ENCODE measurements at regions not wholly inside any gene's neighbourhood (a gene's known extent, or its start where the extent isn't known, plus 50 kb on each side); places are given as distances from the start of the nearest gene placed in this dataset.

GRCh38 chr7:18400275-18400674, 95.3 kb upstream of the HDAC9 start:
- no peak for TF ChIP-seq CTCF (IDR thresholded peaks at IDR 0.05; ENCODE audit: low read depth, low read length, missing control alignments)
- Histone ChIP-seq H3K4me3 (ENCODE audit: low read depth, low read length) (no peak overlapping the region), H3K36me3 (replicated peaks) (no peaks in the 10 kb centered on the region), H3K27ac (no peak overlapping the region), H3K27me3 (replicated peaks) (no peaks in the 10 kb centered on the region)
- in situ Hi-C loops (cut with HindIII; ENCODE audit: low pct_ligation_motif_present, low sequenced_read_pairs), result no loop called here
- no peak for DNase-seq

DNA sequence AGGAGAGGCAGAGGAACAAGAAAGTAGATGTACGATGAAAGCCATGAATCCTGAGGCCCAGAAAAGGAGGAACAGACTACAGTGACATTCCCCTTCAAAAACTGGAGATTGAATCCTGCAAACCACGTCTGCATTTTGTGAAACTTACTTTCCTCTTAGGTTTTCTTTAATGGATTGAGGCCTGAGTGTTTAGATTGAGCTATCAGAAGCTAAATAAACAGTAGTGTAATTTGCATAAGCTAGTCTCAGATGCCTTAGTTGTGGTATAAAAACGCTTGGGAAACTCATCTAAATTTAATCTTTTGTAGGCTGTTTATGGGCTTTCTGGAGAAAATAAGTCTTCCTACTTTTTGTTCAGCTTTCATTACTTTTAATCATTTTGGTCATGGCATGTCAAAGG, 94.8 kb upstream of the HDAC9 start:
- DNase-seq, result no peak
- no peak overlapping the region for H3K27ac ChIP-seq
- H3K4me3 ChIP-seq (ENCODE audit: low read depth, low read length), result no peak overlapping the region
- no peaks in the 10 kb centered on the region for H3K27me3 ChIP-seq (replicated peaks)
- H3K36me3 ChIP-seq (replicated peaks), result no peaks in the 10 kb centered on the region
- TF ChIP-seq CTCF (IDR thresholded peaks at IDR 0.05; ENCODE audit: low read depth, low read length, missing control alignments), result no peak
- in situ Hi-C loops (cut with HindIII; ENCODE audit: low pct_ligation_motif_present, low sequenced_read_pairs), result no loop called here

DNA sequence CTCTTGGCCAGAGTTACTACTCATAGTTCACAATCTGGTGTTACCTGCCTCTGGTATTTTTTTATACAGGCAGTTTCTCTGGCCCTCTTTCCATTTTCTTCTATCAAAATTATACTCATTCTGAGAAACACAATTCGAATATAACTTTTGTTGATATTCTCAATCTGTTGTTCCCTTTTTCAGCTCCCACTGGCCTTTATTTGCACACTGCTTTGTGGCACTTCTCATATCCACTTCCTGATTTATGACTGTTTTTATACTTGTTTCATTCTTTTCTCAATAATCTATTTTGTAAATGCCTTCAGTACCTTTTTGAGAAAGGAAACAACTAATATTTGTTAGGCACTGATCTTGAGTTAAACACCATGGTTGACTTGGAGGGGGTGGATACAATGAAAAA, 93.8 kb upstream of the HDAC9 start:
- H3K36me3 ChIP-seq (replicated peaks), result no peaks in the 10 kb centered on the region
- H3K4me3 ChIP-seq (ENCODE audit: low read depth, low read length), result no peak overlapping the region
- TF ChIP-seq CTCF (IDR thresholded peaks at IDR 0.05; ENCODE audit: low read depth, low read length, missing control alignments), result no peak
- no peaks in the 10 kb centered on the region for H3K27me3 ChIP-seq (replicated peaks)
- in situ Hi-C loops (cut with HindIII; ENCODE audit: low pct_ligation_motif_present, low sequenced_read_pairs), result no loop called here
- no peak overlapping the region for H3K27ac ChIP-seq
- DNase-seq, result no peak

DNA sequence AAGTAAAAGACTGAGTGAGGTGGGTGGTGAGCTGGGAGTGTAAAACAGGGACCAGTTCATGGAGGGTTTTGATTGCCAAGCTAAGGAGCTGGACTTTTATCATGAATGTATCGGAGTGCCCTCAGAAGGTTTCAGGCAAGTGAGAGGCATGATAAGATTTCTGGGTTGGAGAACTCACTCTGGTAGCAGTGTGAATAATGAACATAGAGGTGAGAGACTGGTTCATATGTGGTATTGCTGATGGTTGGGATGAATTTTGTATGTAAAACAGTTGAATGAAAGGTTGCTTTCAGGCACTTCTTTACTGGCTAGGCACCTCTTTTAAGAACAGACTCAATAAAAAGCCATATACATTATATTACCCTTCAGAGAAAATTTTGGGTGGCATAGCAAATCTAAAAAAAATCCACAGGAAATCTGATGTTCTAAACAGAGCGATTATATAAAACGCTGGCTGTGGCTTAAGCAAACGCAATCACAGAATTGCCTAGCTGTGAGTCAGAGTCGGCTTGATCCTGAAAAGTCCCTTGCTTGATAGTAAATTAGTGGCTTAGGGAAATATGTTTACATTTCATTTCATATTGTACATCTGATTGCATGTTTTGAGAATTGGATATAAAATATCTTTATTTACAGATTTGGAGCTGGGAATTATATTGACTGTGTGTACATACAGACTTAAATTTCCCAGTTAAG, 92.9 kb upstream of the HDAC9 start:
- H3K4me3 ChIP-seq (ENCODE audit: low read depth, low read length), result no peak overlapping the region
- in situ Hi-C loops (cut with HindIII; ENCODE audit: low pct_ligation_motif_present, low sequenced_read_pairs), result no loop called here
- no peaks in the 10 kb centered on the region for H3K36me3 ChIP-seq (replicated peaks)
- no peak overlapping the region for H3K27ac ChIP-seq
- TF ChIP-seq CTCF (IDR thresholded peaks at IDR 0.05; ENCODE audit: low read depth, low read length, missing control alignments), result no peak
- DNase-seq, result peak; percentile 68
- H3K27me3 ChIP-seq (replicated peaks), result no peaks in the 10 kb centered on the region

DNA sequence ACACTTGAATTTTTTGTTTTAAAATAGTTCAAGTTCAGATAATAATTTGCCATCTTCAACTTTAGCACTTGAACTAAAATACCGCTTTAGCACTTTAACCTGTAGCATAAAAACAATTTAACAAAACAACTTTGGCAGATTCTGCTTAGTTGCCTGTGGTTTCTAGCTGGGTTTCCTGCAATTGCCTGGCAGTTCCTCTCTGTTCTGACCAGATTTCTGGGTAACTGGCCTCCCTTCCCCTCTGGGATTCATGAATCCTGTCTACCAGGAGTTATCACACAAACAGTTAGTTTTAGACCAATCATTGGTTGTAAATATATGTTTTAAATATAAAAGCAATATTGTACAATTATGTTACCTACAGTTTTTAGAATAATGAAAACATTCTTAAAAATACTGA, 89.8 kb upstream of the HDAC9 start:
- no peak for TF ChIP-seq CTCF (IDR thresholded peaks at IDR 0.05; ENCODE audit: low read depth, low read length, missing control alignments)

DNA sequence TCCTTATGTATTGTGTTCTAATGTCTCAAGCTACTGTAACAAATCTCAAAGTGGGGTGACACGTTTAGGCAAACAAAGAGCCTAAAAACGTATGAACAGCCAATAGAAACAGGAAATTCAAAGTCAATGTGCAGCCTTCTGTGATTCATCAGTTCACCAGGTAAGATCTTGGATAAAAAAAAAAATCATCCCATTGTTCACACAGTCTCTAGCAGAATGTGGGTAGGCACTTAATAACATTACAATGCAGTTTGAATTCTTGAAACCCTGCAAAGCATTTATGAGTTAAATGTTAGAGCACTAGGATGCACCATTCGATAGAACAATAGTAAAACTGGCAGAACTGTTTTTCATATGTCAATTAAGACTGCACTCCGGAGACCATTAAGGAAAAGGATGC, 88.2 kb upstream of the HDAC9 start:
- in situ Hi-C loops (cut with HindIII; ENCODE audit: low pct_ligation_motif_present, low sequenced_read_pairs), result no loop called here
- no peak overlapping the region for H3K4me3 ChIP-seq (ENCODE audit: low read depth, low read length)
- TF ChIP-seq CTCF (IDR thresholded peaks at IDR 0.05; ENCODE audit: low read depth, low read length, missing control alignments), result no peak
- H3K27ac ChIP-seq, result no peak overlapping the region
- H3K36me3 ChIP-seq (replicated peaks), result no peaks in the 10 kb centered on the region
- H3K27me3 ChIP-seq (replicated peaks), result no peaks in the 10 kb centered on the region
- no peak for DNase-seq

More for the DNA sequence above, 89.8 kb upstream of the HDAC9 start:
- no peak for DNase-seq
- H3K27me3 ChIP-seq (replicated peaks), result no peaks in the 10 kb centered on the region
- no peak overlapping the region for H3K4me3 ChIP-seq (ENCODE audit: low read depth, low read length)
- in situ Hi-C loops (cut with HindIII; ENCODE audit: low pct_ligation_motif_present, low sequenced_read_pairs), result no loop called here
- no peaks in the 10 kb centered on the region for H3K36me3 ChIP-seq (replicated peaks)
- H3K27ac ChIP-seq, result no peak overlapping the region
